GM12865 (cell line): ENCODE measurements at regions not wholly inside any gene's neighbourhood (a gene's known extent, or its start where the extent isn't known, plus 50 kb on each side); places are given as distances from the start of the nearest gene placed in this dataset.

Experiments used
- DNase-seq: peaks from one replicate; pipeline ENCODE4 v3.0.0; 2010; ENCODE audit warnings: low read depth
- H3K4me3 ChIP-seq: 2 replicates; pipeline ENCODE4 v1.5.1; 2011; ENCODE audit warnings: mild to moderate bottlenecking, low read depth, low read length, control low read depth
- CTCF ChIP-seq: IDR thresholded peaks from 2 replicates; pipeline ENCODE4 v1.5.1; 2011; ENCODE audit warnings: low read length, control low read depth, low read depth, inconsistent platforms; ENCODE audit not compliant: insufficient read depth; ENCODE audit errors: missing control alignments

- no peak for DNase-seq
- TF ChIP-seq CTCF = no peak
- H3K4me3 ChIP-seq = no peak overlapping the region
These were observed 414.9 kb upstream of the PITX2 start for GRCh38 chr4:111037591-111038360.

- TF ChIP-seq CTCF = no peak
- H3K4me3 ChIP-seq = no peak overlapping the region
- DNase-seq = no peak
These were observed 418.0 kb upstream of the PITX2 start for GRCh38 chr4:111040904-111041303.

GRCh38 chr4:111043286-111043685 lies 420.4 kb upstream of the PITX2 start:
- no peak overlapping the region for H3K4me3 ChIP-seq
- no peak for TF ChIP-seq CTCF
- no peak for DNase-seq

GRCh38 chr4:111045992-111046391 lies 423.1 kb upstream of the PITX2 start:
- DNase-seq = no peak
- TF ChIP-seq CTCF = no peak
- H3K4me3 ChIP-seq = no peak overlapping the region

- H3K4me3 ChIP-seq = no peak overlapping the region
- no peak for DNase-seq
- TF ChIP-seq CTCF = no peak
These were observed 423.9 kb upstream of the PITX2 start for GRCh38 chr4:111046811-111047210.

- DNase-seq = no peak
- no peak overlapping the region for H3K4me3 ChIP-seq
- TF ChIP-seq CTCF = no peak
These were observed 425.4 kb upstream of the PITX2 start for GRCh38 chr4:111048316-111048715.
